ENCODE measurements at regions not wholly inside any gene's neighbourhood (a gene's known extent, or its start where the extent isn't known, plus 50 kb on each side); places are given as distances from the start of the nearest gene placed in this dataset.

- no peak for DNase-seq
These were observed 556.7 kb upstream of the BOD1L1 start for GRCh38 chr4:14184265-14184664.

GRCh38 chr4:14184767-14185166 lies 557.2 kb upstream of the BOD1L1 start:
- DNase-seq: no peak

DNA sequence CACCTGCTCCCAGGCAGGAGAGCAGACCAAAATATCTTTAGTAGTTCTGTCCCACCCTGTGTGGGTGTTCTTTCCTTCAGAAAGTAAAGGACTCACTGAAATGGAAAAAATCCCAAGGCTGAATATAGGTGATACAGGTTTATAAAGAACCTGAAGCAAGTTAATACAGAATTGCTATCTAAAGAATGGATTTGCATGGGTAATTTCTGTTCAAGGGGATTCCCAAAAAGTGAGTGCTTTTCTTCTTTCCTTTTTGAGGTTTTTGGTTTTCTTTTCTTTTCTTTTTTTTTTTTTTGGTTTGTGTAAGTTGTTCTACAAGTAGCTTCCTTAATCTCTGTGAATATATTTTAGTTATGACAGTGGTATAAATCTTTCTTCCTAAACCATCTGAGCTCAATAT lies 560.7 kb upstream of the BOD1L1 start:
- DNase-seq: no peak

DNA sequence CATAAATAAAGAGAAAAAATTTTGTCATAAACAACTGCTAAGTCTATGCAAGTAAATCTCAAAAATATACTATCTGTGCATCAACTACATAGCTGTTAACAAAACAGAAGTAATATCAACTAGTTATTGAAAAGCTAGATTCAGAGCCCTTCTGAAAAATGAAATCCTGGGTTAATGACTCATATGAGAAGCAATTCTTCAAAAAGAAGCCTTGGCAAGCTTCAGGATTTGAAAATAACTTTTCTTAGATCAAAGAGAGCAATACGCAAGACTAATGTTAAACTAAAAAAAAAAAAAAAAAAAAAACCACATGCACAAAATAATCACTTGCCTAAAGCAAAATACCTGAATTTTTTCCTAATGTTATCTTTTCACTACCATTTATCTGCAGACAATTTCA lies 566.1 kb upstream of the BOD1L1 start:
- DNase-seq: no peak

GRCh38 chr4:14196131-14196530 lies 568.6 kb upstream of the BOD1L1 start:
- DNase-seq: peak; percentile 6

GRCh38 chr4:14215116-14215770 lies 587.7 kb upstream of the BOD1L1 start:
- no peak for DNase-seq

- DNase-seq: no peak
These were observed 589.9 kb upstream of the BOD1L1 start for GRCh38 chr4:14217401-14217800.

- no peak for DNase-seq
These were observed 591.1 kb upstream of the BOD1L1 start for GRCh38 chr4:14218641-14219040.

DNA sequence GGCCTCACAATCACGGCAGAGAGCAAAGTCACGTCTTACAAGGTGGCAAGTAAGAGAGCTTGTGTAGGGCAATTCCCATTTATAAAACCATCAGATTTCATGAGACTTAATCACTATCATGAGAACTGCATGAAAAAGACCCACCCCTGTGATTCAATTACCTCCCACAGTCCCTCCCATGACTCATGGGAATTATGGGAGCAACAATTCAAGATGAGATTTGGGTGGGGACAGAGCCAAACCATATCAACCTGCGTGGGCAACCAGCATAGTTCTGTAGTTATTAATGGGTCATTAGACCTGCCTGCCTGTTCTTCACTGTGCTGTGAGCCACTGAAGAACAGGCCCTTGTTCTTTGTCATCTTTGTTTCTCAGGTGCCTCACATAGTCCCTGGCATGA lies 593.7 kb upstream of the BOD1L1 start:
- DNase-seq: no peak

- DNase-seq: no peak
These were observed 595.0 kb upstream of the BOD1L1 start for GRCh38 chr4:14222377-14223029.

DNA sequence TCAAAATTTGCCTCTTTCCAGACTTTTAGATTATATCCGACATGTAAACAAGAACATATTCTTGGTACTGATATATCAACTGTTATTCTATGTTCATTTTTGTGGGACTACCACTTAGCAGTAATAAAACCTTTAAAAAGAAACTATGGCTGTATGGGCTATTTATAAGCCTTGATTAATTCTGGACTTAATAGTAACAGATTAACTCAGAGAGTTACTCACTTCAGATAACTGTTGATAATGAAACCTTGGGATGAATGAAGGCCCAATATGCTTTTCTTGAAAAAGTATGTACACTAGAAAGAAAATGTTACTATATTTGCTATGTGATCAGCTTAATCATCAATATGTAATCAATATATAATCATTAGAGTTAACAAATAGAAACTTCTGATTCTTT lies 595.9 kb upstream of the BOD1L1 start:
- no peak for DNase-seq

DNA sequence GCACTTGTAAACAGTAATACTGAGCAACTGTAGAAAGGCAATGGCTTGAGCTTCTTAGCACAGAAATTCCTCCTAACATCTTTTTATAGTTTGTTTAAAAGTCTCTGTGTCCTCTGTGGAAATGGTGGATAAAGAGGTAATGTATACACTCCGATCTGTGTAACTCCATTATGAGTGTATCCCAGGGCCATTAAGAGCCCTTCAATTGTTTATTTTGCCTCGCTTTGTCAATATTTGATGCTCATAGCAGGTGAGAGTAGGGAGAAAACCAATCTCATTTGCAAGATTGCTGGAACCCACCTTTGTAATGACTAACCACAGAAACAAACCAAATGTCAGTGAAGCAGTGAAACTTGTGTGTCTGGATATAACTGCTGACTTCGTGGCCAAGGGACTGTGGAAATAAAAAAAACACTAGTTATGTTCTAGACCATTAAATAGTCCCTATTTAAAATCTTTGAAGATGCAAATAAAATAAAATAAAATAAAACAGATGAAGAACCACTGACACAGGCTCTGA lies 598.2 kb upstream of the BOD1L1 start:
- no peak for DNase-seq

- DNase-seq: no peak
These were observed 605.6 kb upstream of the BOD1L1 start for GRCh38 chr4:14233126-14233525.

DNA sequence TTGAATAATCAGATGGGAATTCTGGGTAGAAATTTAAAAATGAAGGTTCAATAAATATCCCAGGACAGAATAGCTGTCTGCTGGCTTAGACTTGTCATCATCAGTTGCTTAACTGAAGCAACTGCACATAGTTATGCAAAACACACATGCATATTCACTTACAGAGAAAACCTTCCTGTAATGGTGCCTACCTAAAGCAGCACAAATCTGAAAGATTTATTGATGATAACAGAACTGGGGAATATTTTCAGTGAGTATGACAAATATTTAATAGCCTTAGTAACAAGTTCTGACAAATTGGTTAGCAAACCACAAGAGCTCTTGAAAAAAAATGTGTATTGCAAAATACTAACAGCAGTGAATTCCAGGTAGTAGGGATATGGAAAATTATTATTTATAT lies 606.8 kb upstream of the BOD1L1 start:
- no peak for DNase-seq

DNA sequence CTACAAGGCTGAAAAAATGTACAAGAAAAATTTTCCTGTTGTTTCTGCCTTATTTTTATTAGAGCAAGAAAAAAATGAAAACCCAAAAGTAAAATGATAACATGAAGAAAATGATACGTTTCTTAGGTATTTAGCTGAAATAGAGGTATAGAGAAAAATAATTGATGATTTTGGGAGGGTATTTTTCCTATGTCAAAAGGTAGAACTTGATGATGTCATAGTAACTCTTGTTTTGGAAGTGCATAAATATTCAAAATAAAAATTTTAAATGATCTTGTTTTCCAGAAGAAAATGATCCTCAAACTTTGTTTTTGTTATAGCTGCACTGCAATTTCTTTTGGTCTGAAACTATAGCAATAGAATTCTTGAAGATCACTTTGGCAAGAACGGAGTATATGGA lies 608.8 kb upstream of the BOD1L1 start:
- no peak for DNase-seq

DNA sequence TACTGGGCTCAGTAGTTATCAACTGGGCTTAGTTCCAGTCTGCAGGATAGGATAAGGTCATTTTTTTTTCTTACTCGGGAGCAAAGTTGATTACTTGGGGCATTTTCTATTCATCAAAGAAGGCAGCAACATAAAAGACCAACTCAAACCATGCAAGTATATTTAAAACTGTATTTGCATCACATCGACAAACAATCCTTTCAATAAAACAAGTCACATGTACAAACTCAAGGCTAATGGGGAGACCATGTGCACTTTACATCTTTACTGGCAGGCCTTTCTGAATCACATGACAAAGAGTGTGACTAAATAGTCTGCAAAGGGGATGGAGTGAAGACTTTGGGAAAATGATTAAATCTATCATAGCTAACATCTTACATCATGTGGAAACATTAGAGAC lies 610.4 kb upstream of the BOD1L1 start:
- DNase-seq: no peak

DNA sequence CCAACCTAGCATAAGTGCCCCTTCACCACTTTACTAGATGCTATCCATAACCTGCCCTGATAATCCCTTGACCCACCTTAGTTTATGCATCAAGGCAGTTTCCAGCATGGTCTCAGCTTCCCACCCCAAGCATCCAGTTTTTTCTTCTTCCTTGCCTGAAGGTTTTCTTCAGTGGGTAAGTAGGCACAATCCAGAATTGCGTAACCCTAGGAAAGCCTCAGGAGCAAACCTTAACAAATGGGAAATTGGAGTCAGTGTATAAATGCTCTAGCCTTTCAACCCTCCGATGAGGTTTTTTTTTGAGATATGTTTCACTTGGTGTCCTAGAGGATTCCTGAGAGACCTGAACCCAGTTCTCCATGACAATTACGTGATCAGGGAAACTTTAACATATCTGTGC lies 614.0 kb upstream of the BOD1L1 start:
- no peak for DNase-seq

DNA sequence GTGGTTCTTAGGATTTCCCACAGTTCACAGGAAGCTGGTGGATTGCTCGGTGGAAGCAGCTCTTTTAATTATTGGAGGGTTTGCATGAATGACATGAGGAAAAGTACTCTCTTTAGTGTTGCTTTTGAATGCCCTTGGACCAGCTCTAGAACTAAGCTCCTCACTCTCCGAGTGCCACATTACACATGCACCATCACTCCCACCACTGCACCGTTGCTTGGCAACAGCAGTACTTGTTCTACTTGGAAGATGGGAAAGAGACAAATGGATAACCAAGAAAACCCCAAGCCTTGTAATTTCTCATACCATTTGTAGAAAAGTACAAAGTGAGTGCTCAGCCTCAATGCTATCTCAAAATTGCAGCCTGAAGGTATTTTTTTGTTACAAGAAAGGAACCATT lies 620.2 kb upstream of the BOD1L1 start:
- no peak for DNase-seq

- no peak for DNase-seq
These were observed 621.7 kb upstream of the BOD1L1 start for GRCh38 chr4:14249226-14249625.

GRCh38 chr4:14254252-14254651 lies 626.7 kb upstream of the BOD1L1 start:
- peak; percentile 11 for DNase-seq

DNA sequence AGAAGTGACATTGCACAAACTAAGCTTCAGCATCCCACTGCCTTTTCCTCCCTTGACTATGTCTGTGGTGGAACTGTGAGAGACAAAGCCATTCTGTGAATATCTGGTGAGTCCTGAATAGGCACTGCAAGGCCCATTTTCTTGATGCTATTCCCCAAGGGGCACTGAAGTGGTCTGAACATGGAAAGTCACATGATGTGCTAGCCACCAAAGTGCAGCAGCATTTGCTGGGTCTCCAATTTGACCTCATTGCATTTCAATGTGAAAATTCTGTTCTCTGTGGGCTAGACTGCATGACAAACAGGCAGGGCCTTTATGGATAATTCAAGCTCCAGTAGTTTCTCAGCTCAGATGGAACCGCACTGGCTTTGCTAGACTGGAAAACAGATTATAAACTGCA lies 627.4 kb upstream of the BOD1L1 start:
- DNase-seq: no peak

DNA sequence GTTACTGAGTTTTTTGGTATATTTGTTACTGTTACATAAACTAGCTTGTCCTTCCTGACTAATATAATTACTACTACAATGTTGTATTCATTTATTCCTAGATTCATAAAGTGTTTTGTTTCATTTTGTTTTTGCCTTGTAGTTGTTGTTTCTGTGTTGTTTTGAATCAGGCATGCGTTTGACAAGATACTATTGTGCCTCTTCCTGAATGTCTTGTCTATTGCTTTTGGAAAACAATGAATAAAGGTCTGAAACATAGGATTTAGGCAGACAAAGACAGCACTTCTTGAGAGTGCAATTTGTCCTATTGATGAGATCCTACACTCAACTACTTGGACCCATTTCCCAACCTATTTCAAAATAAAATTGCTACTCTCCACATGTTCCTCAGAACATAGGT lies 630.4 kb upstream of the BOD1L1 start:
- no peak for DNase-seq

- no peak for DNase-seq
These were observed 632.4 kb upstream of the BOD1L1 start for GRCh38 chr4:14259936-14260335.

DNA sequence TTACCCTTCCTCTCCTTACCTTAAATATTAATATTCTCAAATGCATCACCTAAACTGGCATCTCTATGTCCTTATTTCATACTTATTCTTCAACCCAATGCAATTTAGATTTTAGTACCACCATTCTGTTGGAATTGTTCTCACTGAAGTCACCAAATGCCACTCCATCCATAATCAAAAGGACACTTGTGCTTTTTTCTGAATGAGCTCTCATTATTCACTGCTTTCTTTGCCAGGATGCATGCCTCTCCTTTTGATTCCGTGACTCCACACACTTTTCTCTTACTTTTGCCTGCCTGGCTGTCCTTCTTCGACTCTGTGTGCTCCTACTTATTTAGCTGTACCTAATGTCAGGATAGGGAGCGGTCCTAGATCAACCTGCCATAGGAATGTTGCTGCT lies 633.1 kb upstream of the BOD1L1 start:
- no peak for DNase-seq

DNA sequence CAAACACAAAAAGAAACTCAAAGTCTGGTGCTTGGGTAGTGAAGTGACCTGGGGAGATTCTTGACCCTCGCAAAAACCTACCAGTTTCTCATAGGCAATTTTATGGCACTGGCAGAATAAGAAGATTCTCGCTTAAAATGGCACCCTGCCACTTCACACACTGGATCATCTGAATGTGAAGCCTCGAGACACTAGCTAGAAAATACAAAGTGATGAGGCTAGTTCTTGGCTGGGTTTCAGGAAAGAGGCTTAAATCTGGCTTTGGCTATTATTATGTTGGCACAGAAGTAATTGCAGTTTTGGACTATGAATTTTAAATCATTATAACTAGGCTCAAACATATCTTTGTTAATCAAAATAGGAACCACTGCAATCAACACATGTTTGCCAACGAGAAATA lies 634.7 kb upstream of the BOD1L1 start:
- no peak for DNase-seq
